Activated T-cell treated with anti-CD3 and anti-CD28 coated beads, Interleukin-2, amount 50 U/mL, for 72 hours (primary cell): ENCODE measurements at regions not wholly inside any gene's neighbourhood (a gene's known extent, or its start where the extent isn't known, plus 50 kb on each side); places are given as distances from the start of the nearest gene placed in this dataset.
"Not testable (repeated sequence)": the region's sequence is repeated elsewhere in the genome, so short reads cannot be mapped to it uniquely, and the experiment has no call there.

Experiments
- ATAC-seq, 2 donors: fragments of 150-1000 bp; cut with Tn5 transposase; replicated peaks in 1 of 2; 2 replicates each; pipeline ENCODE4 v1.10.0; 2021; ENCODE audit warnings: moderate library complexity in 2 of 2, mild to moderate bottlenecking in 1 of 2
- DNase-seq, 2 donors: peaks; one replicate each; pipeline ENCODE4 v3.0.0; 2021 to 2022; ENCODE audit warnings: mixed read lengths in 1 of 2
- H3K27ac Mint-ChIP-seq: one replicate; pipeline ENCODE4 v1.8.0; 2022; ENCODE audit warnings: mild to moderate bottlenecking, moderate library complexity, mixed read lengths
- H3K27me3 Mint-ChIP-seq: one replicate; pipeline ENCODE4 v1.8.0; 2022; ENCODE audit warnings: low read depth, mixed read lengths
- H3K36me3 Mint-ChIP-seq, 2 donors: one replicate each; pipeline ENCODE4 v1.8.0; 2022; ENCODE audit warnings: mixed read lengths in 2 of 2, mild to moderate bottlenecking in 1 of 2; ENCODE audit not compliant: insufficient read depth in 2 of 2
- H3K4me1 Mint-ChIP-seq: one replicate; pipeline ENCODE4 v1.8.0; 2022; ENCODE audit warnings: low read depth, mixed read lengths
- H3K4me3 Mint-ChIP-seq, 2 donors: one replicate each; pipeline ENCODE4 v1.8.0; 2022; ENCODE audit warnings: mild to moderate bottlenecking in 2 of 2, mixed read lengths in 2 of 2, moderate library complexity in 2 of 2
- H3K9me3 Mint-ChIP-seq, 2 donors: one replicate each; pipeline ENCODE4 v1.8.0; 2022; ENCODE audit warnings: mixed read lengths in 2 of 2

- H3K36me3 Mint-ChIP-seq = no peaks in the 10 kb centered on the region
- no peaks in the 10 kb centered on the region for H3K27me3 Mint-ChIP-seq
- no peaks in the 10 kb centered on the region for H3K4me1 Mint-ChIP-seq
- DNase-seq (no peak), ATAC-seq (no peak)
- no peak overlapping the region for H3K27ac Mint-ChIP-seq
- no peak overlapping the region for H3K4me3 Mint-ChIP-seq
- peaks cover 13 to 15% of the 10 kb centered on the region in 2 donors for H3K9me3 Mint-ChIP-seq
These were observed 111.4 kb upstream of the SALL1 start for GRCh38 chr16:51262428-51262827.

GRCh38 chr16:51261919-51262318 is 110.8 kb upstream of the SALL1 start:
- ATAC-seq (no peak), DNase-seq (no peak)
- Mint-ChIP-seq H3K4me1 (no peaks in the 10 kb centered on the region), H3K36me3 (no peaks in the 10 kb centered on the region), H3K27me3 (no peaks in the 10 kb centered on the region), H3K4me3 (no peak overlapping the region), H3K27ac (no peak overlapping the region), H3K9me3 (peaks cover 13 to 15% of the 10 kb centered on the region in 2 donors)

- no peak for DNase-seq
- no peak for ATAC-seq
- H3K27ac Mint-ChIP-seq = no peak overlapping the region
- no peaks in the 10 kb centered on the region for H3K27me3 Mint-ChIP-seq
- H3K4me3 Mint-ChIP-seq = no peak overlapping the region
- peaks cover 10 to 14% of the 10 kb centered on the region in 2 donors for H3K9me3 Mint-ChIP-seq
- H3K4me1 Mint-ChIP-seq = no peaks in the 10 kb centered on the region
- H3K36me3 Mint-ChIP-seq = peaks cover 0 to 3% of the 10 kb centered on the region in 2 donors
These were observed 104.4 kb upstream of the SALL1 start for GRCh38 chr16:51255349-51255972.

GRCh38 chr16:51254390-51254789 is 103.3 kb upstream of the SALL1 start:
- peaks cover 10 to 14% of the 10 kb centered on the region in 2 donors for H3K9me3 Mint-ChIP-seq
- not testable (repeated sequence) for H3K27me3 Mint-ChIP-seq, H3K27ac Mint-ChIP-seq, H3K36me3 Mint-ChIP-seq, ATAC-seq, H3K4me1 Mint-ChIP-seq, DNase-seq, H3K4me3 Mint-ChIP-seq

- peaks cover 0 to 7% of the 10 kb centered on the region in 2 donors for H3K9me3 Mint-ChIP-seq
- no peak overlapping the region for H3K4me3 Mint-ChIP-seq
- H3K4me1 Mint-ChIP-seq = no peaks in the 10 kb centered on the region
- H3K36me3 Mint-ChIP-seq = no peaks in the 10 kb centered on the region
- ATAC-seq (no peak), DNase-seq (no peak)
- H3K27ac Mint-ChIP-seq = no peak overlapping the region
- H3K27me3 Mint-ChIP-seq = no peaks in the 10 kb centered on the region
These were observed 97.1 kb upstream of the SALL1 start for GRCh38 chr16:51248217-51248616.

GRCh38 chr16:51245658-51245995 is 94.6 kb upstream of the SALL1 start:
- peaks cover 0 to 5% of the 10 kb centered on the region in 2 donors for H3K9me3 Mint-ChIP-seq
- H3K4me3 Mint-ChIP-seq = no peak overlapping the region
- no peaks in the 10 kb centered on the region for H3K27me3 Mint-ChIP-seq
- no peaks in the 10 kb centered on the region for H3K36me3 Mint-ChIP-seq
- no peak for ATAC-seq
- DNase-seq = no peak
- no peak overlapping the region for H3K27ac Mint-ChIP-seq
- H3K4me1 Mint-ChIP-seq = no peaks in the 10 kb centered on the region

GRCh38 chr16:51244887-51245657 is 94.0 kb upstream of the SALL1 start:
- Mint-ChIP-seq H3K4me3 (no peak overlapping the region), H3K4me1 (no peaks in the 10 kb centered on the region), H3K36me3 (no peaks in the 10 kb centered on the region), H3K27ac (no peak overlapping the region), H3K9me3 (peaks cover 0 to 6% of the 10 kb centered on the region in 2 donors), H3K27me3 (no peaks in the 10 kb centered on the region)
- DNase-seq = no peak
- ATAC-seq = no peak

- no peak for ATAC-seq
- no peaks in the 10 kb centered on the region for H3K27me3 Mint-ChIP-seq
- no peak overlapping the region for H3K27ac Mint-ChIP-seq
- H3K36me3 Mint-ChIP-seq = peaks cover 0 to 3% of the 10 kb centered on the region in 2 donors
- H3K4me3 Mint-ChIP-seq = no peak overlapping the region
- peaks cover 5 to 16% of the 10 kb centered on the region in 2 donors for H3K9me3 Mint-ChIP-seq
- no peak for DNase-seq
- H3K4me1 Mint-ChIP-seq = no peaks in the 10 kb centered on the region
These were observed 92.9 kb upstream of the SALL1 start for GRCh38 chr16:51243936-51244436.

GRCh38 chr16:51242296-51242994 is 91.4 kb upstream of the SALL1 start:
- H3K27me3 Mint-ChIP-seq = no peaks in the 10 kb centered on the region
- peaks cover 5 to 16% of the 10 kb centered on the region in 2 donors for H3K9me3 Mint-ChIP-seq
- H3K27ac Mint-ChIP-seq = no peak overlapping the region
- DNase-seq (no peak), ATAC-seq (no peak)
- H3K4me1 Mint-ChIP-seq = no peaks in the 10 kb centered on the region
- H3K4me3 Mint-ChIP-seq = no peak overlapping the region
- peaks cover 0 to 3% of the 10 kb centered on the region in 2 donors for H3K36me3 Mint-ChIP-seq

GRCh38 chr16:51239196-51239595 is 88.1 kb upstream of the SALL1 start:
- H3K36me3 Mint-ChIP-seq = peaks cover 0 to 3% of the 10 kb centered on the region in 2 donors

GRCh38 chr16:51237861-51238378 is 86.8 kb upstream of the SALL1 start:
- peaks cover 0 to 3% of the 10 kb centered on the region in 2 donors for H3K36me3 Mint-ChIP-seq
- H3K9me3 Mint-ChIP-seq = peaks cover 7 to 14% of the 10 kb centered on the region in 2 donors
- no peak overlapping the region for H3K27ac Mint-ChIP-seq
- no peak for ATAC-seq
- H3K27me3 Mint-ChIP-seq = no peaks in the 10 kb centered on the region
- no peak for DNase-seq
- H3K4me3 Mint-ChIP-seq = no peak overlapping the region
- no peaks in the 10 kb centered on the region for H3K4me1 Mint-ChIP-seq

More at GRCh38 chr16:51239196-51239595, 88.1 kb upstream of the SALL1 start:
- H3K4me1 Mint-ChIP-seq = no peaks in the 10 kb centered on the region
- H3K27me3 Mint-ChIP-seq = no peaks in the 10 kb centered on the region
- H3K27ac Mint-ChIP-seq = no peak overlapping the region
- H3K9me3 Mint-ChIP-seq = peaks cover 5 to 14% of the 10 kb centered on the region in 2 donors
- ATAC-seq = no peak
- no peak overlapping the region for H3K4me3 Mint-ChIP-seq
- DNase-seq = no peak

- ATAC-seq (no peak), DNase-seq (no peak)
- no peaks in the 10 kb centered on the region for H3K4me1 Mint-ChIP-seq
- H3K9me3 Mint-ChIP-seq = peaks cover 7 to 14% of the 10 kb centered on the region in 2 donors
- no peaks in the 10 kb centered on the region for H3K27me3 Mint-ChIP-seq
- no peak overlapping the region for H3K4me3 Mint-ChIP-seq
- peaks cover 0 to 3% of the 10 kb centered on the region in 2 donors for H3K36me3 Mint-ChIP-seq
- H3K27ac Mint-ChIP-seq = no peak overlapping the region
These were observed 86.1 kb upstream of the SALL1 start for GRCh38 chr16:51237207-51237606.

GRCh38 chr16:51236583-51236982 is 85.5 kb upstream of the SALL1 start:
- Mint-ChIP-seq H3K9me3 (peaks cover 7 to 14% of the 10 kb centered on the region in 2 donors), H3K27me3 (no peaks in the 10 kb centered on the region)

More at GRCh38 chr16:51236583-51236982, 85.5 kb upstream of the SALL1 start:
- no peak overlapping the region for H3K4me3 Mint-ChIP-seq
- peaks cover 0 to 3% of the 10 kb centered on the region in 2 donors for H3K36me3 Mint-ChIP-seq
- no peak for ATAC-seq
- no peak for DNase-seq
- no peaks in the 10 kb centered on the region for H3K4me1 Mint-ChIP-seq
- H3K27ac Mint-ChIP-seq = no peak overlapping the region
